ENCODE measurements at regions not wholly inside any gene's neighbourhood (a gene's known extent, or its start where the extent isn't known, plus 50 kb on each side); places are given as distances from the start of the nearest gene placed in this dataset.

- intact Hi-C loops (cut with DNase I; ENCODE audit: low total_unique reads): no loop called here
- no peaks in the 10 kb centered on the region for H3K36me3 ChIP-seq
- H3K4me1 ChIP-seq: no peaks in the 10 kb centered on the region
- DNase-seq (ENCODE audit: low spot score in 2 of 2): no peak
- no peak overlapping the region for H3K27ac ChIP-seq
- H3K4me3 ChIP-seq: no peak overlapping the region
- H3K9me3 ChIP-seq: no peaks in the 10 kb centered on the region
- no peaks in the 10 kb centered on the region for H3K27me3 ChIP-seq
- TF ChIP-seq CTCF (IDR thresholded peaks at IDR 0.05): no peak
- TF ChIP-seq POLR2A (IDR thresholded peaks at IDR 0.05): no peak
- TF ChIP-seq POLR2AphosphoS5 (IDR thresholded peaks at IDR 0.05): no peak
Observed at GRCh38 chr2:145399131-145399530, 879.2 kb upstream of the ZEB2 start.

DNA sequence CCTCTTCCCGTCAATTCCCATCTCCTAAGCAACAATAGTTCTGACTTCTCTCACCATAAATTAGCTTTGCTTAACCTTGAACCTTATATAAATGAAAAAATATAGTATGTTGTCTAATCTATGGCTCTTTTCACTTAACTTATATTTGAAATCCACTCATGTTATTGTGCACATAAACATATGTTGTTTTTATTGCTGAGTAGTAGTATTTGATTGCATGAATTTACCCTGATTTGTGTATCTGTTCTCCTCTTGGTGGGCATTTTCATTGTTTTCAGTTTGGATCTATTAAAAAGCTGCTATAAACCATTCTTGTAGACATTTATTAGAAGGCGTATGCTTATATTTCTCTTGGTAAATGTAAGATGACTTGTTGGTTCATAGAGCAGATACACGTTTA, 874.3 kb upstream of the ZEB2 start:
- no peaks in the 10 kb centered on the region for H3K9me3 ChIP-seq
- no peak overlapping the region for H3K27ac ChIP-seq
- H3K4me1 ChIP-seq: no peaks in the 10 kb centered on the region
- H3K36me3 ChIP-seq: no peaks in the 10 kb centered on the region
- H3K4me3 ChIP-seq: no peak overlapping the region
- DNase-seq (ENCODE audit: low spot score in 2 of 2): no peak
- TF ChIP-seq CTCF (IDR thresholded peaks at IDR 0.05) (no peak), POLR2A (IDR thresholded peaks at IDR 0.05) (no peak), POLR2AphosphoS5 (IDR thresholded peaks at IDR 0.05) (no peak)
- intact Hi-C loops (cut with DNase I; ENCODE audit: low total_unique reads): no loop called here
- H3K27me3 ChIP-seq: no peaks in the 10 kb centered on the region

GRCh38 chr2:145386973-145387372, 867.1 kb upstream of the ZEB2 start:
- intact Hi-C loops (cut with DNase I; ENCODE audit: low total_unique reads): no loop called here
- no peak for DNase-seq (ENCODE audit: low spot score in 2 of 2)
- H3K4me3 ChIP-seq: no peak overlapping the region
- no peaks in the 10 kb centered on the region for H3K36me3 ChIP-seq
- no peaks in the 10 kb centered on the region for H3K4me1 ChIP-seq
- H3K9me3 ChIP-seq: no peaks in the 10 kb centered on the region
- no peak overlapping the region for H3K27ac ChIP-seq
- TF ChIP-seq CTCF (IDR thresholded peaks at IDR 0.05) (no peak), POLR2AphosphoS5 (IDR thresholded peaks at IDR 0.05) (no peak), POLR2A (IDR thresholded peaks at IDR 0.05) (no peak)
- no peaks in the 10 kb centered on the region for H3K27me3 ChIP-seq

DNA sequence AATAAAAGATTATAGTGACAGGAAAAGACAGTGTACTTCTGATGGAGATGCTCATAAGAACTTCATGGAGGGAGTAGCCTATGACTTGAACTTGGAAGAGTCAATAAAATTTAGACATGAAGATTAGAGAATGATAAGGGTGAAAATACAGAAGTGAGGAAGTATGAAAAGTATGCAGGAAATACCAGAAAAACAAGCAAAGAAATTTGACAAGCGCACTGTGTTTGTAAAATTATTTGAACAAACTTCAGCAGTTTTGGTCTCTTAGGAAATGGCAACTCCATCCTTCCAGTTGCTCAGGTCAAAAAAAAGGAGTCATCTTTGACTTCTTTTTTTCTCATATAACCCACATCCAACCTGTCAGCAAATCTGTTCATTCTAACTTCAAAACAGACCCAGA, 864.0 kb upstream of the ZEB2 start:
- intact Hi-C loops (cut with DNase I; ENCODE audit: low total_unique reads): no loop called here
- Histone ChIP-seq H3K4me3 (no peak overlapping the region), H3K36me3 (no peaks in the 10 kb centered on the region), H3K4me1 (no peaks in the 10 kb centered on the region), H3K9me3 (no peaks in the 10 kb centered on the region), H3K27me3 (no peaks in the 10 kb centered on the region), H3K27ac (no peak overlapping the region)
- TF ChIP-seq POLR2A (IDR thresholded peaks at IDR 0.05): no peak
- no peak for TF ChIP-seq CTCF (IDR thresholded peaks at IDR 0.05)
- no peak for TF ChIP-seq POLR2AphosphoS5 (IDR thresholded peaks at IDR 0.05)
- DNase-seq (ENCODE audit: low spot score in 2 of 2): no peak

DNA sequence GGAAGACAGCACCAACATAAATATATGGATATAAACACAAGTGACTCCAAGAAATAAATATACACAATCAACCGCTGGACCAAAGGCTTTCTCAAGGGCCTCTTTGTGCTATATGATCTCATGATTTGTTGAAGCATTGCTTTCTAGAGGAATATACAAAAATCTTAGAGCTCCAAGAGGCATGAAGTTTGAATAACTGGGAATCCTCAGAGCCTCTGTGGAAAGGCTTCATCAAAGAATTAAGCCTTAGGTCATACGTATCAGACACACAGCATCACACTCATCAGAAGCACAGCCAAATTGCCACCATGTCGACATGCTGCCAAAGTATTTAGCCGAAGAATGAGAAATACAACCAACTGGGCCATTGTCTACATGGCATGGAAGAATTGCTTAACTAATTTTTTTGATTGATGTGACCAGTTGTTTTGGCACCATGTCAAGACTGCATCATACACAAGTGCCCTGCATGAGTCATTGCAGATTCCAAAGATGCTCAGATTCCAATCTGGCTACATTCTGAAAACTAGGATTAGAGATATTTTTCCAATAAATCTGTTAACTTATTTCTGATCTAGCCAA, 860.6 kb upstream of the ZEB2 start:
- no peak for DNase-seq (ENCODE audit: low spot score in 2 of 2)
- intact Hi-C loops (cut with DNase I; ENCODE audit: low total_unique reads): no loop called here
- Histone ChIP-seq H3K4me3 (no peak overlapping the region), H3K4me1 (no peaks in the 10 kb centered on the region), H3K9me3 (no peaks in the 10 kb centered on the region), H3K36me3 (no peaks in the 10 kb centered on the region), H3K27me3 (no peaks in the 10 kb centered on the region), H3K27ac (no peak overlapping the region)
- TF ChIP-seq POLR2AphosphoS5 (IDR thresholded peaks at IDR 0.05): no peak
- no peak for TF ChIP-seq POLR2A (IDR thresholded peaks at IDR 0.05)
- TF ChIP-seq CTCF (IDR thresholded peaks at IDR 0.05): no peak
